ENCODE measurements at regions not wholly inside any gene's neighbourhood (a gene's known extent, or its start where the extent isn't known, plus 50 kb on each side); places are given as distances from the start of the nearest gene placed in this dataset.
"Not testable (repeated sequence)": the region's sequence is repeated elsewhere in the genome, so short reads cannot be mapped to it uniquely, and the experiment has no call there.

DNA sequence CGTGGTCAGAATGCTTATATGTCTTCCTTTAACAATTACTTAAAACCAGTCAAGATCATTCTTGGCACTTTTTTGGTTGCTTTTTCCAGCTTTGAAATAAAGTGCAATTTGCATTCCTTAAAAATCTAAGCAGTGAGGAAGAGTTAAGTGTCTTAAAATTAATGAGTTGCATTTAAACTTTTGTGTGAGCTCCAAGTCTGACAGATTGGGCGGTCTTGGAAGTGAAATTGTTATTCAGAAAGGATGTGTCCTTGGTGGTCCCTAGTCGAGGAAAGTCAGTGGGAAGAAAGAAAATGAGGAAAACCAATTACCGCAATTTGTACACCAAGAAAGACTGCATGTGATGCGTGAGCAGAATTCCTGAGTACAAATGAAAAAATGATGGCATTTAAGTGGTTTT lies 132.5 kb downstream of the HHIPL2 start:
- no peak for DNase-seq

DNA sequence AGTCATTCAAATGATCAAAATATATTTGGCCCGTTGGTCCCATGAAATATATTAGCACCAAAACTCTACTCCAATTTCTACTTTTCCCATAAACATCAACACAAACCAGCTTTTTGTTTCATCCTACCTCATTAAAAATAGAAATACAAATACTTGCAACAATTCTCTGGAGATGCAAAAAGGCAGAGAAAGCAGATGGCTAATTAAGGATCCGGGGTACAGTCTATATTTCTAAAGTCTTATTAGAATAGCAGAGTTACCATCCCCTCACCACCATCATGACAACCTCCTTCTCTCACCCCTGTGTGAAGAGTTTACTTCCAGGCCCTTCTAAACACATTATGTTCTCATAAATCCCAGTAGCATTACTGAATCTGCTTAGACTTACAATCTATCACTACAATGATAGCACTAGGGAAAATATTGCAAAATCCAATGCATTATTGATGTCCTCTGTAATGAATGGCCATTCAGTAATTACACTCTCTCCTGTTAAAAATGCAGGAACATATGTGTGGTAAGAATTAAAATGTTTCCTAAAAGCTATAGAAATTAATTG lies 133.8 kb downstream of the HHIPL2 start:
- DNase-seq = no peak

DNA sequence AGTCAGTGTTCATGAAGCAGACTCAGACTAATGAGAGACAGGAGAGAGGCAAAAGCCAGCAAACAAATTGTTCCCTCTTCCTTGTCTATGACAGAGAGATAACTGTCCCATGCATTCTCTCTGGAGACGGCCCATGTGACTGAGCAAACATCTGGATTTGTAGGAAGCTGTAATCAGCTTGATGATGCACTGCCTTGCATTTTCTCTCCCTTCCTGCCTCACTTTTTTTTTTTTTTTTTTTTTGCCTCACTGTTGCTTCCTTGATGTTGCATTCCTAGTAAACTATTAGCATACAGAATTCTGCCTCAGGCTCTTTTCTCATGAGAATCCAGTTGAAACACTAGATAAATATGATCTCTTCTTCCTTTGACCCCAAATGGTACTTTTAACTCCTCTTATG lies 134.5 kb downstream of the HHIPL2 start:
- no peak for DNase-seq

DNA sequence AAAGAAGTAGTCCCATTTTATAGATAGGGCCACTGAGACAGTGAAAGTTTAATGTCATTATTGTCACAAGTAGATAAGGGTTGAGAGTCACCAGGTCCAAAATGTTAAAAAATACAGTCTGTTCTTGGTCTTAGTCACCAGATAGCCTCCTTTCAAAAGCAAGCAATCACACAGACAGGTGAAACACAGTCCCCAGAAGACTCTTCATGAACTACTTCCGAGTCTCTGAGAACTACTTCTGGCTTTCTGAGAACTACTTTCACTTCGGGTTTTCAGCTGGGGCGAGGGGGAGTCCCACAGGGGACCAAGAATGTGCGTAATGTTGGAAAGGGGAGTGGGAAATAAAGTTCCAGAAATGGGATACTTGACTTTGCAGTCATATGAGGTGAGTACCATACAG lies 143.2 kb downstream of the HHIPL2 start:
- peak; percentile 23 for DNase-seq

DNA sequence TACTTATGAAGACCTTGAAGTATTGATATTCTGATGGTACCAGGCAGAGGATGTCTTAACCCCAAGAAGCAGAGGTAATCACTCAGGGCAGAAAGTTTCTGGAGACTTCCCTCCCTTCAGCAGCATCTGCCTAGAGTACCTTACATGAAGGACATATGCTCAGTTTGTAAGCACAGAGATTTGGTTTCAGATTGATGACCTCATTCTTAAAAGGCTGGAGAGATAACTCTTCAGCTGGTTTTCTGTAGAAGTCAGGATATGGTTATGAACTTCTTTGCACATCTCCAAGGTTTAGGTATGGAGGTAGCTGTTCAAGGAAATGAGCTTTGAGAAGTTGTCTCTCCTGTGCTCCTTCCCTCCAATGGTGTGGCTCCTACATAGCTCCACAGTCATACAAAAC lies 148.7 kb downstream of the HHIPL2 start:
- DNase-seq = no peak

DNA sequence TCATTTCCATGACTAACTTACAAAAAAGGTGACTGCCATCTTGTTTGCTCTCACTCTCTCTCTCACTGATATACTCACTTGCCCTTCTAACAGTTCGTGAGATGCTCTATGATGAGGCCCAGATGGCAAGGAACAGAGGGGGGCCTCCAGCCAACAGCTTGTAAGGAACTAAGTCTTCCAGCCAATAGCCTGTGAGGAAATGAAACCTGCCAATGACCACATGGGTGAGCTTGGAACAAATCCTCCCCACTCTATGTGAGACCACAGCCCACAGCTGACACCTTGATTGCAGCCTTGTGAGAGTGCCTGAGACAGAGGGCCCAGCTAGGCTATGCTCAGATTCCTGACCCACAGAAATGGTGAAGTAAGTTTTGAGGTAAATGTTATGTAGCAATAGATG lies 153.7 kb downstream of the HHIPL2 start:
- DNase-seq = no peak

DNA sequence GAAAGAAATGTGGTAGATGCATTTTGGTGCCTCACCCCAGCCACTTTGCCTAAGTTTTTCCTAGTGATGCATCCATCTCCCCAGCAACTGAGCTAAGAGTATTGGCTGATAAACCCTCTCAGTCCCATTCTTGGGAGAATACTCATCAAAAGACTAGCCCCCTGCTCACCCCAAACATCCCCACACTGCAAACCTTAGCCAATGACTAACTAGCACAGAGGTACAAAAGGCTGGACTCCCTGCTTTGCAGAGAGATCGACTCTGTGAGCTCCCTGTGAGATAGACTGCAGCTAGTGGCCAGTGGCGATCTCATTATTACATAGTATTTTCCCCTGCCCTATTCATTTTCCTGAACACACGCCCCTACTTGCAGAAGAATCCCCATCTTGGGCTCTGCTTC lies 155.3 kb downstream of the HHIPL2 start:
- DNase-seq = no peak

DNA sequence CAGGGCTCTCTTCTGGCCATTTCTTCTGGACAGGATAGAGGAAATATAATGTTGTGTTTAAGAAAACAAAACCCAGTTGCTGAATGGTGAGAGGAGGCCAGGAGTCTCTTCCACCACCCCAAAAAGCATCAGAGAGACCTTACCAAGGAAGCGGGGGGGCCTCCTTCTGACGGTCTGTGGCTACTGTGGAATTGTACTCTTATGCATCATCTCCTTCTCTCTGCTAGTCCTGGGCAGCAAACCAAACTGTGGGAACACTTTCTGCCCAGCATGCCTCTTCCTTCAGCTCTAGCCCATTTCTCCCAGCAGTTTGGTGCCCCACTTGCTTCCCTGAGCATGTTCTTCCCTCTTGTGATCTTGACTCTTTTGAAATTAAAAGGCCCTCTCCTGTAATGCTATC lies 157.7 kb downstream of the HHIPL2 start:
- DNase-seq = no peak

DNA sequence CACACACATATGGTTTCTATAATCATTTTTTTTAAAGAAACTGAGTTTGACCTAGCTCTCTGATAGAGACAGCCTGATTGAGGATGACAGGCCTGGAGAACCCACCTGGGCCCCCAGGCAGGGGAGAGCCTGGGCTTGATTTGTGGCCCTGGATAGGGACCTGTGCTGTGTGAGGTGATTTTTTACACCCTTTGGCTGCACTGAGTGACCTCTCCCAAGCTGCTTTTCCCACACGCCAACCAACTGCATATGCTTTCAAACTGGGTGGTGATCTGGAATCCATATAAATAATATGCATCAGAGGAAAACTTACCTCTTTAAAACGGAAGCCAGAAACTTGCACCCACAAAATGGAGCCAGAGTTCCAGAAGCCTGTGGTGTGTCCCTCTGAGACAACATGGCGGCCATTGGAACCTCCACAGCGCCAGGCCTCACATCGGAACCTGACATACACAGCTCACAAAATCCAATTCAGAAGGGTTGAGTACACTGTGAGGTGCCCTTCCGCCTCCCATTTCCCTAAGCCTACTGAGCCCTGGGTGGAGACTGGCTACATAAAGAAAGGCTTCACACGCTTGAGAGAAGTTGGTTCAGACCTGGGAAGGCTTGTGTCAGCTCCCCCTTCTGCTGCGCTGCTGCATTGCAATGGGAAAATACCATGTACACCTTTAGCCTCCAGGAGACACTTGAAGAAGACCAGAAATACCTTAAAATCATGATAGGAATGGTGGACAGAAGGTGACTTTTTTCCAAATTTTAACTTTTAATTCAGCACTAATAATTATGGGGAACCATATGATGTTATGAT lies 160.7 kb downstream of the HHIPL2 start:
- peak; percentile 28 for DNase-seq

DNA sequence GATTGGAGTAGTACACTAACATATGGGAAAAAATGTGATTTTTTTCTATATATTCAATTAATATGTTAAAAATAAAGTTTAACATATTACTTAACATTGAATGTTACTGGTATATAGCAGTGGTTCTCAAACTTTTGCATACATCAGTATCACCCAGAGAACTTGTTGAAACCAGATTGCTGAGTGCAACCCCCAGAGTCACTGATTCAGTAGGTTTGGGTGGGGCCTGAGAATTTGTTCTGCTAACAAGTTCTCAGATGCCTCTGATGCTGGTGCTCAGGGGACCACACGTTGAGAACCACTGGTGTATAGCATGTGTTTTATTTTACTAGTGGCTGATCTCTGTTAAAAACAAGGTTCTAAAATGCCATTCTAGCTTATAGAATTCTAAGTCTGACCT lies 161.9 kb downstream of the HHIPL2 start:
- DNase-seq = no peak

DNA sequence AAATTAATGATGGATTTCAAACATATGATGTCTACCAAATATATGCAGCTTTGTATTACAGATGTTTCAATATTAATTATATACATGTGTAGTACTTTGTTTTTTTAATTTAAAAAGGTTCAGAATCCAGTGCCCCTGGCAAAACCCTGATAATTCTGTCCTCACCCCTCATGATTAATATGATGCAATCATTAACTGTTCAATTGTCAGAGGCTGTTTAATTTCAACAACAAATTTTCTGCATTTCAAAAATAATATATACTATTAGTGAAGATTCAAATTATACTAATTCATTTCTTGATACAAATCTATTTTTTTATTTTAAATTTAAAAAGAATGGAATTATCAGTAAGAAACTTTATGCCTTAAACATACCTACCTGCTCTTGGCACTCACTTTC lies 162.6 kb downstream of the HHIPL2 start:
- DNase-seq = no peak

DNA sequence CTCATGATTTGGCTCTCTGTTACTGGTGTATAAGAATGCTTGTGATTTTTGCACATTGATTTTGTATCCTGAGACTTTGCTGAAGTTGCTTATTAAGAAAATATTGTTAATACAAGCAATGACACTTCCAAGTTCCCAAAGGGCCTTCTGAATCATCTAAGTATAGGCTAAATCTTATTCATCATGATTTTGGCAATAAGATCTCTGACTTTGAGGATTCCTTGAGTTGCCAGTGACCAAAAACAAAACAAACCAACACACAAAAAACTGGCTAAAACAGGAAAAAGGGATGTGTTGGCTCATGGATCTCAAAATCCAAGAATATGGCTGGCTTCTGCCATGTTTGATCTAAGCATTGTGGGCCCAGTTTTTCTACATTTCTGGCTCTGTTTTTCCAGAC lies 163.4 kb downstream of the HHIPL2 start:
- DNase-seq = no peak

DNA sequence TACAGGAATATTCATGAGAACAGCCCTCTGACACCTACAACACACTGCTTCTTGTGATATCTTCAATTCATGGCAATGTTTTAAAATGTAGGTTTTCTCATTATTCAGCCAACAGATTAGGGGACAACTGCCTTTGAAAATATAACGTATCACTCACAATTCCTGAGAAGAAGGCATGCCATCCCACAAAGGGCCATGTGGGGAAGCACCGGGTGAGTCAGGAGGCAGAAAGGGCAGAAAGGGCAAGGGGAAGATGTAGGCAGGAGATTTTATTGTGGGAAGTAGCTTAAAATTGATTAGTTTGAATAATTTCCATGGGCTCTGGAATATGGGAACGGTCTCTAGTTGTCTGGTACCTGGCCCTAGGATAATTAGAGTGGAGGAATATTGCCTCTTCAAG lies 165.7 kb downstream of the HHIPL2 start:
- no peak for DNase-seq

DNA sequence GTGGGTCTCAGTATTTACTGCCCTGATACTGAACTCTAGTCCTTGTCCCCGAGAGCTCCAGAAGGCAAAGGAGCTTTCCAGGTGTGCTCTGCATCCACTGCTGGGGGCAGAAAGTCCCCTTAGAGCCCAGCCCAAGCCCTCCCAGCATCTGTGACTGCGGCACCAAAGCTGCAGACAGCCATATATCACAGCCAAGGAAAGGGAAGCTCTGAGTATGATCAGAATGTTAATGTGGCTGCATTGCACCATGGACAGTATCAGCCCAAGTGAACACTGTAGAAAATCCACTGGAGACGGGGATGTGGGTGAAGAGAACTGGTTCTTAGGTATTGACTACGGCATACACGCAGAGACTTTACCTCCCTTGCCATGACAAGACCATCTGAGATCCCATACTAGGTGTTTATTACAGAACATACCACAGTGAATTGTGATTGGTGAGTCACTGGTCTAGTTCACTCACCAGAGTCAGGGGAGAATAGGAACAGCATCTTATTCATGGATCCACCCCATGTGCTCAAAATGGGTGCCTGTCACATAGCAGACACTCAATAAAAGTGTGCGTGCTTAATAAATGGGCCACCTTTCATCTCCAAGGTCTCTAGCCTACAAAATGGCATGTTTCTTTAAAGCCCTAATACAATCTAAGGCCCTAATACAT lies 170.3 kb downstream of the HHIPL2 start:
- no peak for DNase-seq

DNA sequence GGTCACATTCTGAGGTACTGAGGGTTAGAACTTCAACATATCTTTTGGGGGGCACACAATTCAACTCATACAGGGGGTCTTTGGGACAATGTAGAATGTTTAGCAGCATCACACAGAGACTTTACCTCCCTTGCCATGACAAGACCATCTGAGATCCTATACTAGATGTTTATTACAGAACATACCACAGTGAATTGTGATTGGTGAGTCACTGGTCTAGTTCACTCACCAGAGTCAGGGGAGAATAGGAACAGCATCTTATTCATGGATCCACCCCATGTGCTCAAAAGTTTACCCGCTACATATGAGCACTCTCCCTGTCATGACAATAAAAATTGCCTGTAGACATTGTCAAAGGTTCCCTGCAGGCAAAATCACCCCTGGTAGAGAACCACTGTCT lies 171.1 kb downstream of the HHIPL2 start:
- DNase-seq = not testable (repeated sequence)

DNA sequence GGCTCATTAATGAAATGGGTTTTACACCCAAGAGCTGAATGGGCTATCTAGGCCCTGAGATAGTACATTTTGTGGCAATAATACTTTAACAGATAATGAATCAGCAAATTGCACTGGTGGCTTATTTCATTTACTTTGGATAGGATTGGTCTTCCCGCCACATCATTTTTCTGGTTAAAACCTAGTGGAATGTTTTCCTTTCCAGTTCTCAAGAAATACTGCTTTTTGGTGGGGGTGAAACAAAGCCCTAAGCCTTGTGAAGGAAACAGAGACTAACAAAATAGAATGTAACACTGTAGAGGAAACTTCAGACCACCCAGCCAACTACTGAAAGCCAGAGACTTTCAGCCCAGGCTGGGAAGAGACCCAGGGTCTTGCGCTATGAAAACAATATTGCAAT lies 172.2 kb downstream of the HHIPL2 start:
- no peak for DNase-seq

DNA sequence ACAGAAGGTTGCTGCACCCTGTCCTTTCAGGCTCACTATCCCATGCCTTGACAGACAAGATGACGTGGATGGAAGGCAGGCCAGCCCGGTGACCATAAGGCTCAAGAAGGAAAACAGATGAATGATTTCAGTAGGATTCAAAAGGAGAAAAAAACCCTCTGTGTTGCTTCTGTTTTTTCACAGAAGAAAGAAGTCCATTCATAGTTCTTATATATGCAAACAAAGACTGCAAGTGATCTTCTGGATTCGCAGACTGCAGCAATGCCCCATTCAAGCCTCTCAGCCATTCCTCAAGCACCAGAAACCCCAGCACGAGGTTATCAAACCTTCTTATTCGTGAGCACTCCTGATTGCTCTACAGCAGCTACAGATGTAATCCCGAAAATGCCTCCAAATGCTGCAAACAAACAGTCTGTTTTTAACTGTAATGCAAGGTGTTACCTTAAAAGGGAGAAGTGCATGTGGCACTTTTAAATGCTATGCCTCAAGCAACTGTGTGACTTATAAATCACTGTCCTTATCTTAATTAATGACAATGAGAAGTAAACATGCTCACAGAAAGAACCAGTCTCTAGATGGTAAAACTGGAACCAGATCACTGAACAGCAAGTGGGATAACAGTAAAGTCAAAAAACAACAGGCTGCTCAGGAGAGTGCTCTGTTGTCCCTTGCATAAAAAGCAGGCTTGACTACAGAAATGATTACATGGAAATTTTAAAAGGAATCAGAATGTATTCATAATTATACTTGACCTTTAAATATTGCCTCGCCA lies 173.9 kb downstream of the HHIPL2 start:
- no peak for DNase-seq

DNA sequence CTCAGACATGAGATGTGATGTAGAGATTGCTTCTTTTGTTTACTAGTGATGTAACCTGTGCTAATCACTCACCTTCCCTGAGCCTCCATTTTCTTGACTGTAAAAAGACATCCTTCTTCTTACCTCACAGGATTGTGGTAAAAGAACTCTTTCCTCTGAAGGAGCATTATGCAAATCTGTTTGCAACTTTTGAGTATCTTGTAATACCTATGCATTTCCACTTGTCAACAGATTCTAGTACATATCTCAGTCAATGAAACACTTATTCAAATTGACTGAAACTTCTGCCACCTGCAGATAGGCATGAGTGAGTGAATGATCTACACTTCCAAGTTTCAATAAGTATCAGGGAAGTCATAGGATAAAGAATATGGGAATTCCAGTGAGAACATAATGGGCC lies 174.7 kb downstream of the HHIPL2 start:
- DNase-seq = no peak

DNA sequence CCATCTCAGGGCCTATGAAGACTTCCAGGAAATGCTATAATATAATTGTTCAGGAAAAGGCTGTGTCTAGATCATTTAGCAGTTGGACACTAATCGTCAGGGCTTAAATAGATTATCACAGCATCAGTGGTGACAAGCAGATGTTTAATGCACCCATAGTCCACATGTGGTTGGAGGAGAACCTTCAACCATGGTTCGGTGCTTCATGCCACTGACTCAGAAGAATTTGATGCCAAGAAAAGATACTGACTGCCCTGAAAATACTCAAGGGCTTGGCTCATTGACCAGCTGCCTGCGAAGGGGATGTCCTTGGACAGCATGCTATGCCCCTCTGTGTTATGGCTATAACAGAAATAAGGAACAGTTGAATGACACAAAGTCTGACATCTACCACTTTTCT lies 175.7 kb downstream of the HHIPL2 start:
- no peak for DNase-seq

DNA sequence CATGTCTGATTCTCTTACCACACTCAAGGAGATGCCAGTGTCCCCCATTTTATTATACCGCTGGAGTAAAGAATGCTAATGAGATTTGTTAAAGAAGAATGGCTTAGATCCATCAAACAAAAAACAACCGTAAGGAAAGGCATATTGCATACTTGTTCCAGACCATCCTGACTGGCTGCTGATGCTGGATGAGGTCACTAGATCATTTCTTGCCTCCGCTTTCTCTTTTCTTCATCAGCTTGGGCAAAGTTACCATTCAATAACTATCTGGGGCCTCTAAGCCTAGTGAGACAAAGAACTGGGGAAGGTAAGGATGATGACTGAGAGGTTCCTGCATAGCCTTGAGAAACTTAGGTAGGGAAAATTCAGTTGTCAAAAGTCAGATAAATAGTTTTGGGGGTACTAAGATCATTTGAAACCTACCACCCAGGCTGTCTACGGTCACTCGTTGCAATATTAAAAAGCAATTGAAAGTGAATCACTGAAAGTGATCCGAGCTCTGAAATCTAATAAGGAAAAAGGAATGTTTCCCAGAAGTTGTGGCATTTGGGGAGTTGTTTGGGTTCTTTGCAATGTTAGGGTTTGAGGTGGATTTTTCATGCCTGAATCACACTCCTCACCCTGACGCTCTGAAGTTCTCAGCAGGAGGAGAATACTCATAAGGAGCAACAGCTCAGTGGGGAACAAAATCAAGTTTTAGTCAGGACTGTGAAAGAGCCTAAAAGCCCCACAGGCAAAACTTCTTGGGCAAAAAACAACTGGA lies 176.8 kb downstream of the HHIPL2 start:
- no peak for DNase-seq

DNA sequence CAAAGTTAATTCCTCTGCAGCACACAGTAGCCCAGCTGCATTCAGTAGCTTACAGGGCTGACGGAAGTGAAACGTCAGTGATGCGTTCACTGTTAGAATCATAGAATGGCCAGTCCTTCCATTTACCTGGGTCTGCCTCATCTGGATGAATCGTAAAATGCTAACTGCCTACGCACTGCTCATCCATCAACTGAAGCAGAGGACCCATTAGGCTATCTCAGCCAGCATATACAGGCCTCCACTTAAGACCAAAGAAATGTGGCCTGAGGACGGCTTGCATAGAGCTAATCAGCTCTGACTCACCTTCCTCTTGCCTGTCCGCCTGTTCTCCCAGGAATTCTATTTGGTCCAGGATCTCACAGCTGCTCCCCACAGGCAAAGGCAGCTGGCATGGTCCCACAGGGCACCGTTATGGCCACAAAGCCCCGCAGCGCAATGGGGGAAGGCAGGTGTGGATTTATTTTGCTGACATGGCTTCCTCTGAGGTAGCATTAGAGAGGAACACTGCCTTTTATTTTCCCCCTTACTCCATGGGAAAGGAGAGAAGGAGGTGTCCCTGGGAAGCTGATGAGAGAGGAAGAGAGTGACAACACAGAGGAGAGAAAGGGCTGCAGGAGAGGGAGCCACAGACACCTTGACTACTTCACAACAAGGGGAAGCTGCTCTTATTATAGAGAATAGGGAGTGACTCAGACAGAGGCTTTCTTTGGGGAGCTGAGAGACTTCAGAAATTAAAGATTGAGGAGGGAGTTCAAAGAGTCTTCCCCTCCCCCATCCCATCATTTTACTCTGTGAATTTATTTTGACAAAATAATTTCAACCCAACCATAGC lies 177.6 kb downstream of the HHIPL2 start:
- no peak for DNase-seq

DNA sequence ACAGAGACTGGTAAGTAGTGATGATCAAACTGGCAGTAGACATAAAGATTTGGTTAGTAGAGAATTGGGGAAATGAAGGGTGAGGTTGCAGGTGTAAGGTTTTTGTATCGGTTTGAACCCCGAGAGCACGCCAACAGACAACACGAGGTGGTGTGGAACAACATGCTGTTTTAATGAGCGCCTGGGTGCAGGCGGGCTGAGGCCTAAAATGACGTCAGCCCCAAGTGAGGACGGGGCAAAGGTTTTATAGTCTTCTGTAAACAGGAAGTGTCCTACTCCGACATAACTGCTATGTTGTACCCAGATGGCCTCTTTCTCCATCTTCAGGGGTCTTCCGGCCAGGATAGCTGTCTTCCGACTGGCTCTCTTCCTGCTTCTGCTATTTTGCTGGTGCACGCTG lies 178.8 kb downstream of the HHIPL2 start:
- no peak for DNase-seq

All from OCI-M1 (cell line).